Sigmoid colon (tissue), 4 donors: ENCODE measurements at regions not wholly inside any gene's neighbourhood (a gene's known extent, or its start where the extent isn't known, plus 50 kb on each side); places are given as distances from the start of the nearest gene placed in this dataset.

Source experiments
- EP300 ChIP-seq, 4 donors: sonication (generic); formaldehyde crosslinking; IDR thresholded peaks; one replicate each; pipeline ENCODE4 v1.6.1; 2017; ENCODE audit warnings: antibody characterized with exemption in 4 of 4
- POLR2A ChIP-seq, 2 donors: fragments of 450-650 bp; IDR thresholded peaks; one replicate each; pipeline ENCODE4 v1.6.1; 2016; ENCODE audit warnings: antibody characterized with exemption in 2 of 2, mild to moderate bottlenecking in 2 of 2, moderate library complexity in 2 of 2
- TF ChIP-seq, protein P1 (sequence below), 4 experiments: fragments of 450-650 bp in 3 of 4; fragments of 200-600 bp in 1 of 4; IDR thresholded peaks; one replicate each; pipeline ENCODE4 v1.5.1; 2016 to 2019; ENCODE audit warnings: antibody characterized with exemption in 4 of 4, mild to moderate bottlenecking in 3 of 4, moderate library complexity in 2 of 4

- TF ChIP-seq, protein P1, sequence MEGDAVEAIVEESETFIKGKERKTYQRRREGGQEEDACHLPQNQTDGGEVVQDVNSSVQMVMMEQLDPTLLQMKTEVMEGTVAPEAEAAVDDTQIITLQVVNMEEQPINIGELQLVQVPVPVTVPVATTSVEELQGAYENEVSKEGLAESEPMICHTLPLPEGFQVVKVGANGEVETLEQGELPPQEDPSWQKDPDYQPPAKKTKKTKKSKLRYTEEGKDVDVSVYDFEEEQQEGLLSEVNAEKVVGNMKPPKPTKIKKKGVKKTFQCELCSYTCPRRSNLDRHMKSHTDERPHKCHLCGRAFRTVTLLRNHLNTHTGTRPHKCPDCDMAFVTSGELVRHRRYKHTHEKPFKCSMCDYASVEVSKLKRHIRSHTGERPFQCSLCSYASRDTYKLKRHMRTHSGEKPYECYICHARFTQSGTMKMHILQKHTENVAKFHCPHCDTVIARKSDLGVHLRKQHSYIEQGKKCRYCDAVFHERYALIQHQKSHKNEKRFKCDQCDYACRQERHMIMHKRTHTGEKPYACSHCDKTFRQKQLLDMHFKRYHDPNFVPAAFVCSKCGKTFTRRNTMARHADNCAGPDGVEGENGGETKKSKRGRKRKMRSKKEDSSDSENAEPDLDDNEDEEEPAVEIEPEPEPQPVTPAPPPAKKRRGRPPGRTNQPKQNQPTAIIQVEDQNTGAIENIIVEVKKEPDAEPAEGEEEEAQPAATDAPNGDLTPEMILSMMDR (IDR thresholded peaks at IDR 0.05) = no peak
- TF ChIP-seq POLR2A (IDR thresholded peaks at IDR 0.05) (no peak), EP300 (IDR thresholded peaks at IDR 0.05) (no peak)
Observed at GRCh38 chr12:58977476-58977875, 57.2 kb upstream of the LRIG3 start.
